Esophagus (tissue), 2 donors: ENCODE measurements at regions not wholly inside any gene's neighbourhood (a gene's known extent, or its start where the extent isn't known, plus 50 kb on each side); places are given as distances from the start of the nearest gene placed in this dataset.
"Not testable (repeated sequence)": the region's sequence is repeated elsewhere in the genome, so short reads cannot be mapped to it uniquely, and the experiment has no call there.

Source experiments
- H3K27ac ChIP-seq, 2 donors: one replicate each; pipeline ENCODE4 v1.5.1; 2013; ENCODE audit warnings: low read depth in 2 of 2, mild to moderate bottlenecking in 2 of 2, inconsistent platforms in 1 of 2, low read length in 1 of 2, moderate library complexity in 1 of 2
- H3K27me3 ChIP-seq, 2 donors: one replicate each; pipeline ENCODE4 v1.6.1; 2013; ENCODE audit warnings: low read length in 2 of 2, control low read depth in 1 of 2, mild to moderate bottlenecking in 1 of 2; ENCODE audit not compliant: insufficient read depth in 2 of 2, control insufficient read depth in 1 of 2
- H3K36me3 ChIP-seq, 2 donors: one replicate each; pipeline ENCODE4 v1.6.1; 2013; ENCODE audit warnings: low read length in 1 of 2; ENCODE audit not compliant: control insufficient read depth in 2 of 2, insufficient read depth in 2 of 2
- H3K4me1 ChIP-seq, 2 donors: one replicate each; pipeline ENCODE4 v1.6.1; 2013; ENCODE audit warnings: low read length in 1 of 2; ENCODE audit not compliant: control insufficient read depth in 2 of 2, insufficient read depth in 2 of 2
- H3K4me3 ChIP-seq, 2 donors: one replicate each; pipeline ENCODE4 v1.5.1; 2013; ENCODE audit warnings: low read length in 2 of 2, mild to moderate bottlenecking in 2 of 2, low read depth in 1 of 2, moderate library complexity in 1 of 2
- H3K9me3 ChIP-seq, 2 donors: one replicate each; pipeline ENCODE4 v1.6.1; 2013; ENCODE audit warnings: mild to moderate bottlenecking in 2 of 2, low read depth in 1 of 2, low read length in 1 of 2, moderate library complexity in 1 of 2; ENCODE audit not compliant: control insufficient read depth in 2 of 2, insufficient read depth in 1 of 2
- WGBS, 2 donors: extraction: QIAGEN DNeasy Blood & Tissue Kit; methylation state at CpG; one replicate each; pipeline ENCODE4 v1.1.7; 2013; 5-methylcytosine and 5-hydroxymethylcytosine counted together
- donor health status: healthy with polysubstance abuse.
- donor health status: Bipolar disorder and iron deficiency.

DNA sequence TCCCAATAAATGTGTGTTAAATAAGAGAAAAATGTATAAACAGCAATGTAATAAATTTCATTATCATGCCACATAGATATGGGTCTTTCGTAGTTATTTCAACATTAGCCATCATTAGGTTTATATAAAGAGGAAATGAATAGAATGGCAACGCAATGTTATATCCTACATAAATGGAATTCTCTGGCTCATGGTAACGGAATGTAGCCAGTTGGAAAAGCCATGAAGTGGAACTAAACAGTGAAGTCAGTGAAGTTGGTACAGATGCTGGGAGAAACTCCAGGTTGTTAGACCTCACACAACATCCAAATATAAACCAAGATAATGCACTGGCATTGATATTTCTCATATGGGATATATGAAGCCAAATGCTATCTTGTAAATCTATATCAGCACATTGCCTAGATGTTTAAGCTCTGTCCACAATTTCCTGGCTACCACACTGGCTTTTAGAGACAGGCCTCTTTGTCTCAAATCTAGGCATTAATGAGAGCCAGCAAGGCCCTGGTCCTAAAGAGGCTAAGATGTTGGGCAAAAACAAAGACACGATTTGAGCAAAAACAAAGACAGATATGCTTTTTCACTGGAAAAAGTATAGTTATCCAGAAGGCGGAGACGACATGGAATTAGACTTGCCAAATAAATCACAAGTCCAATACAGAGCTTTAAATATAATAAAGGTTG, 861.0 kb downstream of the RPS29 start:
- no peaks in the 10 kb centered on the region for H3K27me3 ChIP-seq
- H3K9me3 ChIP-seq, result no peaks in the 10 kb centered on the region
- H3K36me3 ChIP-seq, result no peaks in the 10 kb centered on the region
- no peaks in the 10 kb centered on the region for H3K4me1 ChIP-seq
- H3K27ac ChIP-seq, result no peak overlapping the region
- H3K4me3 ChIP-seq, result no peak overlapping the region
- WGBS, 2 donors, result 45 to 60% methylated on average over 6 of the region's 6 CpGs

DNA sequence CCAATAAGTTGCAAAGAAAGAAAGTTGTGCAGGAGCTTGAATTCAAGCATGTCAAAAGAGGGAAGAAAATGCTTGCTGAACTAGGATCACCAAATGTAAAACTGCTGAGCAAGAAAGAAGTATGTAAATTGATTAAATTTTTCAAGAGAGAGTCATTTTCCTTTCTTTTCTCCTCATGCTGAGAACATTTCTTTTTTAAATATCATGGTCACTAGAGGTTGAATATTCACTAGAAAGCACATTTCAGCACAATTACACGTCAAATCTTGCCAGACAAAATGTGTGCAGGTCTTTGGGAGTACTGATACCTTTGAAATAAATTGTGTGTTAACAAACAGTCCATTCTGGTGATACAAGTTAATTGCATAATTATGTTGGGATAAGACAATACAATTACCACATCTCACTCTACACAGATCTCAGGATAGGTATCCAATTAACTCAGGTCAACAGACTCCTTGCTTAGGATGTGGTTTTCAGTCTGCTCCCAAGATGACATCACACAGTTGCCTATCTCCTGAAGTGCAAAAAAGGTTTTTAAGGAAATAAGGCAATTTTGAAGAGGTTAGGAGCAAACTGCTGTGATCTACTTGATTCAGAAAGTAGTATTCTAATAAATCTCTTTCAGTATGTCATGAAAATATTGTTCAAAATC, 862.2 kb downstream of the RPS29 start:
- H3K4me3 ChIP-seq, result no peak overlapping the region
- H3K27me3 ChIP-seq, result no peaks in the 10 kb centered on the region
- WGBS, 2 donors, result 12 to 50% methylated on average over 1 of the region's 1 CpG
- H3K36me3 ChIP-seq, result no peaks in the 10 kb centered on the region
- no peak overlapping the region for H3K27ac ChIP-seq
- no peaks in the 10 kb centered on the region for H3K4me1 ChIP-seq
- no peaks in the 10 kb centered on the region for H3K9me3 ChIP-seq

- Histone ChIP-seq H3K27me3 (no peaks in the 10 kb centered on the region), H3K27ac (no peak overlapping the region), H3K4me1 (no peaks in the 10 kb centered on the region), H3K4me3 (no peak overlapping the region), H3K9me3 (no peaks in the 10 kb centered on the region), H3K36me3 (no peaks in the 10 kb centered on the region)
- 70 to 76% methylated on average over 7 of the region's 7 CpGs for WGBS, 2 donors
These were observed 871.8 kb downstream of the RPS29 start for GRCh38 chr14:48714366-48714765.

- Histone ChIP-seq H3K4me1 (no peaks in the 10 kb centered on the region), H3K27ac (no peak overlapping the region), H3K9me3 (no peaks in the 10 kb centered on the region), H3K4me3 (no peak overlapping the region), H3K27me3 (no peaks in the 10 kb centered on the region), H3K36me3 (no peaks in the 10 kb centered on the region)
- 46 to 68% methylated on average over 1 of the region's 1 CpG for WGBS, 2 donors
These were observed 876.0 kb downstream of the RPS29 start for GRCh38 chr14:48710133-48710532.

- no peak overlapping the region for H3K4me3 ChIP-seq
- WGBS, 2 donors, result 83 to 85% methylated on average over 1 of the region's 1 CpG
- no peaks in the 10 kb centered on the region for H3K9me3 ChIP-seq
- H3K27me3 ChIP-seq, result no peaks in the 10 kb centered on the region
- H3K27ac ChIP-seq, result no peak overlapping the region
- H3K36me3 ChIP-seq, result no peaks in the 10 kb centered on the region
- no peaks in the 10 kb centered on the region for H3K4me1 ChIP-seq
These were observed 876.8 kb downstream of the RPS29 start for GRCh38 chr14:48709277-48709785.

DNA sequence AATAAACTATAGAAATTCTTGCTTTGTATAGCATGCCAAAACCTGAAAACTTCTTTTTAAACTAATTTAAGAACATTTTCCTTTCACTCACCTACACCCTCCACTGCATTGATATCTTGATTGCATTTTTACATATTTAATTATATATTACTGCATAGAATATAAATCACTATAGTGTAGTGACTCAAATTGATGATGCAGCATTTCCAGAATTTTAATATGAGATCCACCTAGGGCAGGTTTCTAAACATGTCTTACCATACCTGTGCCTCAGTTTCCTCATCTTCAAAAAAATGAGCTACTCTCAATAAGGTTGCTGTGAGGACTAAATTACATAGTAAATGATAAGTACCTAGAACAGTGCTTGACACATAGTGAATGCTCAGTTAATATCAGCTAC, 881.5 kb downstream of the RPS29 start:
- H3K9me3 ChIP-seq, result no peaks in the 10 kb centered on the region
- no peaks in the 10 kb centered on the region for H3K36me3 ChIP-seq
- H3K4me1 ChIP-seq, result no peaks in the 10 kb centered on the region
- H3K4me3 ChIP-seq, result no peak overlapping the region
- no peaks in the 10 kb centered on the region for H3K27me3 ChIP-seq
- no peak overlapping the region for H3K27ac ChIP-seq

DNA sequence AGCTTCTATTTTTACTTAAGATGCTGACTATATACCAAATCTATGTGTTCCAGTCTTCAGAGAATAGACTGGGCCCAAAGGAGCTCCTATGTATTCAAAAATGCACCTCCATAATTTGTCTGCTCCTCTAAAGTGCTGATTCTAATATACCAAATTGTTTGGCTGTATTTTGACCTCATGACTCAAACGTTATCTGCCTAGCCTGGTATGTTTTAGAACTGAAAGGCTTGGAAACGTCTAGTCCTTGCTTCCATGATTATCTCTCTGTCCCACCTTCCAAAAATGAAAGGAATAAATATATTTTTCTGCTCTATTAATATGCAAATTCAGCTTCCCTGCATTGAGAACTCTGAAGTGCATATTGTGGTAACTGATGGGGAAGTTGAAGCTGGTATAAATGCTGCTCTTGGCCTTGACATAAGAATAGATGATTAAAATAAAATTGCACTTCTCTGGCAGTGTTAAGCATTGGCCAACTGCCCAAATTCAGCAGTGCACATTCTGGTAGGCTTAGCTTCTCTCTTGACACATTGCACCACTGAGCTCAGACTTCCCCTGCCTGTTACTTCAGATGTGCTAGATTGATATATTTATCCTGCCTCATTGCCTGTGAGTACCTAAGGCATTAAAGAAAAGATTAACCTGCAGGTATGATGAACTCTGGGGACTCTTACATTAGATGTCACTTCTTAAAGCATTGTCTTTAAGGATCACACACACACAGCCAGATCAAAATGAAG, 882.3 kb downstream of the RPS29 start:
- H3K9me3 ChIP-seq, result no peaks in the 10 kb centered on the region
- no peaks in the 10 kb centered on the region for H3K36me3 ChIP-seq
- 22 to 25% methylated on average over 2 of the region's 2 CpGs for WGBS, 2 donors
- H3K27me3 ChIP-seq, result no peaks in the 10 kb centered on the region
- H3K27ac ChIP-seq, result no peak overlapping the region
- no peaks in the 10 kb centered on the region for H3K4me1 ChIP-seq
- no peak overlapping the region for H3K4me3 ChIP-seq

- not testable (repeated sequence) for H3K4me1 ChIP-seq, H3K36me3 ChIP-seq, H3K4me3 ChIP-seq, H3K27me3 ChIP-seq, H3K27ac ChIP-seq, H3K9me3 ChIP-seq
- 88 to 93% methylated on average over 6 of the region's 6 CpGs for WGBS, 2 donors
These were observed 888.8 kb downstream of the RPS29 start for GRCh38 chr14:48697362-48697761.

DNA sequence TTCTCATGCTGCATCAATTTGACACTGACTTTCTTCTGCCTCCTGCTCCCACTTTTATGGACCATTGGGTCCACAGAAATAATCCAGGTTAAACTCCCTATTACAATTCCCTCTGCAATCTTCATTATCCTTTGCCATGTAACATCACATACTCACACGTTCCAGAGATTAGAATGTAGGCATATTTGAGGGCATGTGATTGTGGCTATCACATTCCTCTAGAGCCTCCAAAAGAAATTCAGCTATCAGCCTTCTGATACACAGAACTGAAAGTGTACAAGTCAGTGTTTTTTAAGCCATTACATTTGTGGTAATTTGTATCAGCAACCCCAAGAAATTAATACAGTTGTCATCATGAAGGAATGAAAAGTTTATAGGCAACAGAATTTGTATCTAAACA, 892.4 kb downstream of the RPS29 start:
- Histone ChIP-seq H3K27me3 (no peaks in the 10 kb centered on the region), H3K4me1 (no peaks in the 10 kb centered on the region), H3K36me3 (no peaks in the 10 kb centered on the region), H3K27ac (no peak overlapping the region), H3K4me3 (no peak overlapping the region), H3K9me3 (peaks cover 0 to 4% of the 10 kb centered on the region in 2 donors)
- WGBS, 2 donors, result 42 to 44% methylated on average over 1 of the region's 1 CpG
